ENCODE measurements at regions not wholly inside any gene's neighbourhood (a gene's known extent, or its start where the extent isn't known, plus 50 kb on each side); places are given as distances from the start of the nearest gene placed in this dataset.
"Not testable (repeated sequence)": the region's sequence is repeated elsewhere in the genome, so short reads cannot be mapped to it uniquely, and the experiment has no call there.

- Mint-ChIP-seq H3K36me3 (peaks cover 37% of the 10 kb centered on the region), H3K4me3 (no peak overlapping the region), H3K27ac (no peak overlapping the region), H3K9me3 (peaks cover 24% of the 10 kb centered on the region), H3K27me3 (ENCODE audit: low read depth) (no peaks in the 10 kb centered on the region), H3K4me1 (peaks cover 2% of the 10 kb centered on the region)
- DNase-seq (ENCODE audit: low spot score in 2 of 2, unreplicated experiment in 2 of 2): no peak
- no peak for TF ChIP-seq CTCF (IDR thresholded peaks at IDR 0.05; ENCODE audit: unreplicated experiment)
Measured at GRCh38 chr15:81924729-81925128, 121.1 kb downstream of the MEX3B start.

- Mint-ChIP-seq H3K27ac (no peak overlapping the region), H3K36me3 (peaks cover 45% of the 10 kb centered on the region), H3K27me3 (ENCODE audit: low read depth) (no peaks in the 10 kb centered on the region), H3K4me3 (no peak overlapping the region), H3K4me1 (no peaks in the 10 kb centered on the region), H3K9me3 (peaks cover 24% of the 10 kb centered on the region)
- no peak for DNase-seq (ENCODE audit: low spot score in 2 of 2, unreplicated experiment in 2 of 2)
- no peak for TF ChIP-seq CTCF (IDR thresholded peaks at IDR 0.05; ENCODE audit: unreplicated experiment)
Measured at GRCh38 chr15:81923561-81924350, 122.1 kb downstream of the MEX3B start.

- Mint-ChIP-seq H3K4me1 (no peaks in the 10 kb centered on the region), H3K27me3 (ENCODE audit: low read depth) (no peaks in the 10 kb centered on the region), H3K4me3 (no peak overlapping the region), H3K9me3 (peaks cover 32% of the 10 kb centered on the region), H3K27ac (no peak overlapping the region), H3K36me3 (peaks cover 57% of the 10 kb centered on the region)
- no peak for DNase-seq (ENCODE audit: low spot score in 2 of 2, unreplicated experiment in 2 of 2)
- no peak for TF ChIP-seq CTCF (IDR thresholded peaks at IDR 0.05; ENCODE audit: unreplicated experiment)
Measured at GRCh38 chr15:81922143-81922542, 123.7 kb downstream of the MEX3B start.

- no peak for TF ChIP-seq CTCF (IDR thresholded peaks at IDR 0.05; ENCODE audit: unreplicated experiment)
- Mint-ChIP-seq H3K4me3 (no peak overlapping the region), H3K27ac (no peak overlapping the region), H3K4me1 (no peaks in the 10 kb centered on the region), H3K9me3 (peaks cover 34% of the 10 kb centered on the region), H3K27me3 (ENCODE audit: low read depth) (no peaks in the 10 kb centered on the region), H3K36me3 (peaks cover 60% of the 10 kb centered on the region)
- DNase-seq (ENCODE audit: low spot score in 2 of 2, unreplicated experiment in 2 of 2): no peak
Measured at GRCh38 chr15:81921163-81921562, 124.7 kb downstream of the MEX3B start.

GRCh38 chr15:81918767-81919166 lies 127.1 kb downstream of the MEX3B start:
- DNase-seq (ENCODE audit: low spot score in 2 of 2, unreplicated experiment in 2 of 2); H3K27me3 Mint-ChIP-seq (ENCODE audit: low read depth); H3K27ac Mint-ChIP-seq; H3K4me3 Mint-ChIP-seq; H3K4me1 Mint-ChIP-seq: not testable (repeated sequence)
- H3K9me3 Mint-ChIP-seq: peaks cover 34% of the 10 kb centered on the region
- H3K36me3 Mint-ChIP-seq: peaks cover 51% of the 10 kb centered on the region

GRCh38 chr15:81916451-81916850 lies 129.4 kb downstream of the MEX3B start:
- Mint-ChIP-seq H3K4me3 (no peak overlapping the region), H3K9me3 (peaks cover 32% of the 10 kb centered on the region), H3K4me1 (peaks cover 5% of the 10 kb centered on the region), H3K27me3 (ENCODE audit: low read depth) (no peaks in the 10 kb centered on the region), H3K36me3 (peaks cover 44% of the 10 kb centered on the region), H3K27ac (no peak overlapping the region)
- DNase-seq (ENCODE audit: low spot score in 2 of 2, unreplicated experiment in 2 of 2): no peak
- TF ChIP-seq CTCF (IDR thresholded peaks at IDR 0.05; ENCODE audit: unreplicated experiment): no peak
